Inferior parietal cortex (tissue), 1 donor: ENCODE measurements at regions not wholly inside any gene's neighbourhood (a gene's known extent, or its start where the extent isn't known, plus 50 kb on each side); places are given as distances from the start of the nearest gene placed in this dataset.
"Not testable (repeated sequence)": the region's sequence is repeated elsewhere in the genome, so short reads cannot be mapped to it uniquely, and the experiment has no call there.

ENCODE experiments used
- DNase-seq: peaks from one replicate; pipeline ENCODE4 v3.0.0-alpha.2; 2016; ENCODE audit errors: extremely low spot score

GRCh38 chr7:52360541-52360940 lies 674.9 kb upstream of the POM121L12 start:
- DNase-seq, result no peak

GRCh38 chr7:52355053-52355452 lies 680.4 kb upstream of the POM121L12 start:
- DNase-seq, result no peak

- no peak for DNase-seq
These were observed 683.1 kb upstream of the POM121L12 start for GRCh38 chr7:52352013-52352981.

DNA sequence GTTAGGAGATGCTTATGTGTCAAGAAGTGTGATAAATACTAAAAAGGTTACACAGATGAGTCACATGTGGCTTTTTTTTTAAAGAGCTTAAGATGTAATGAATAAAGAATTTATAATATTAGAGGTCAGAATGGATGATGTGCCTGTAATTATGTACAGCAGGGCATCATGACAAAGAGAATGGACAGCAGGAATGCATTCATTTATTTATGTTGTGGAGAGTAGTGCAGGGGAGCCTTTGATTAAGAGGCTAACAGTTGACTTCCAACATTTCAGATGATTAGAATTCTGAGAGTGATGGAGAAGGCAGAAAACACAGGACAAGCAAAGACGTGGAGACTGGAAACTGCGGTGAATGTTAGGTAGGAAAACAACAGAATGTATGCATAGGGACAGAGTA lies 691.4 kb upstream of the POM121L12 start:
- DNase-seq, result no peak

GRCh38 chr7:52340067-52340466 lies 695.4 kb upstream of the POM121L12 start:
- no peak for DNase-seq

GRCh38 chr7:52328328-52328727 lies 707.1 kb upstream of the POM121L12 start:
- not testable (repeated sequence) for DNase-seq

GRCh38 chr7:52325237-52325636 lies 710.2 kb upstream of the POM121L12 start:
- no peak for DNase-seq

DNA sequence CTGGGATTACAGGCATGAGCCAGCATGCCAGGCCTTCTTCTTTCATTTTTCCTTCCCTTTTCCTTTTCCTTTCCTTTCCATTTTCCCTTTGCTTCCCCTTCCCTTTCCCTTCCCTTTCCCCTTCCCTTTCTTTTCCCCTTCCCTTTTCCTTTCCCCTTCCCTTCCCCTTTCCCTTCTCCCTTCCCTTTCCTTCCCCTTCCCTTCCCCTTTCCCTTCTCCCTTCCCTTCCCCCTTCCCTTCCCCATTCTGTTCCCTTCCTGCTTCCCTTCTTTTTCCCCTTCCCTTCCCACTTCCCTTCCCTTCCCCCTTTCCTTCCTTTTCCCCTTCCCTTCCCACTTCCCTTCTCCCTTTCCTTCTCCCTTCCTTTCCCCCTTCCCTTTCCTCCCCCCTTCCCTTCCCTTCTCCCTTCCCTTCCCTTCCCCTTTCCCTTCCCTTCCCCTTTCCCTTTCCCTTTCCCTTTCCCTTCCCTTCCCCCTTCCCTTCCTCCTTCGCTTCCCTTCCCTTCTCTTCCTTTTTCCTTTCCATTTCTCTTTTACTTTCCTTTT lies 712.2 kb upstream of the POM121L12 start:
- DNase-seq, result no peak

GRCh38 chr7:52320610-52321009 lies 714.8 kb upstream of the POM121L12 start:
- no peak for DNase-seq

DNA sequence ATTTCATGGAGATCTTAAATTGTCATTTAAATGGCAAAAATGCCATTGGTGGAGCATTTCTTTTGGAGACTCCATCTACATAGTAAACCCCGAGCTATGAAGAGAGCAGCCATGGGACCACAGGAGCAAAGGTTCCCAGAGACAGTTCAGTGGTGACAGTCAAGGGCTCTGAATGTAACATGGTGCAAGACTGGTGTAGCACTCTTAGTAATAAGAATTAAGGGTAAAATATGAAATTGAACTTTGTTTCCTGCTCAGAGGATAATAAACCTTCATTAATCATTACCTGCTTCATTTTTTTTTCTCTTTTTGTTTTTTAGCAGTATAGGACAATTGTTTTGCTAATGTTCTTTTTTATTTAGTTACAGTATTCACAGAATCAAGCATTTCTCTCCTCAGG lies 717.5 kb upstream of the POM121L12 start:
- no peak for DNase-seq

- no peak for DNase-seq
These were observed 723.5 kb upstream of the POM121L12 start for GRCh38 chr7:52311886-52312285.

GRCh38 chr7:52309631-52310030 lies 725.8 kb upstream of the POM121L12 start:
- DNase-seq, result no peak

- DNase-seq, result no peak
These were observed 732.5 kb upstream of the POM121L12 start for GRCh38 chr7:52302765-52303520.

- DNase-seq, result no peak
These were observed 738.3 kb upstream of the POM121L12 start for GRCh38 chr7:52297128-52297527.

GRCh38 chr7:52294942-52295341 lies 740.5 kb upstream of the POM121L12 start:
- no peak for DNase-seq

DNA sequence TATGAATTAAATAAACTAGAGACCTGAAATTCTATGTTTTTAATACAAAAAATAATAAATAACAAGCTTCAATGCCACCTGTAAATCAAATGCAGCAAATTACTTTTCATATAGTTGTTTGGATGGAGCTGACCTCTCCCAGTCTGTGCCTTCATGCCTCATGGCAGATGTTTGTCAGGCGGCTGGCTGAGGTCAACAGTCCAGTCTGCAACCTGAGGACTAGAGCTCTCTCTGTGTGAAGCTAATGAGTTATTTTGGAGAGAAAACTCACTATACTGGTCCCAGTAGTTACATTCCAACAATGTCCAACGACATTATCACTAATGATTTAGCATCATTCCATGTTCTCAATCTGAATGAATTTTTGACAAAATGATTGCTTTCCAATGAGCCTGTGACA lies 746.2 kb upstream of the POM121L12 start:
- no peak for DNase-seq

DNA sequence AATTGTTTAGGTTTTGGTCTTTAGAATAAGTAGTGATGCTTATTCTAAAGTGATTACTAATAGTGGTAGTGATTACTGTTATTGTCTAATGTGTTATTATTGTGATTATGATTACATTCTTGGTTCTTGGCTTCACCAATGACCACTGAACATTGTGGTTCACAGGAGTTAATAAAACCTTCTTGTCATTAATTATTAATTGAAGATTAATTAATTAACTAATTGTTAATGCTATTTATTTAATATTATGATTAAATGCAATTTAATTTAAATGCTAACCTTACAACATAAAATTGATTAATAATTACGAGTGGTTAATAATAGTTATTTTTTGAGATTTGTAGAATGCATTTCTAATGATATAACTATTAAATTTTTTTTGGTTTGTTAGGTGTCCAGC lies 747.7 kb upstream of the POM121L12 start:
- no peak for DNase-seq

DNA sequence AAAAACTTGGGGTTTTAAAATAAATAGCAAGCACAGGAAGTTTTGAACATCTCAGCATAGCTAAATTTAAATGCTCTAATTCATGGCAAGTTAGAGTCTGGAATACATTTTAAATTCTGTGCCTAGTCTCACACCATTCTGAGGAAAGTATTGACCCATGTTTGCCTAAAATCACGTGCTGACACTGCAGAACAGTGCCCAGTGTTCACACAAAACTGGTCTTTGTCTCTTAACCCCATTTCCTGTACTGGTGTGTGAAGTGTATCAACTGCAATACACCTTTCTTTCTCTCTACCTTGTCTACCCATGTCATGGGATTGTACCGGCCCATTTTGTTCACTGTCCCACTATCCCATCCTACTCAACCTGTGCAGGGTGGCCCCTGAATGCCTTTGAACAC lies 749.7 kb upstream of the POM121L12 start:
- no peak for DNase-seq

DNA sequence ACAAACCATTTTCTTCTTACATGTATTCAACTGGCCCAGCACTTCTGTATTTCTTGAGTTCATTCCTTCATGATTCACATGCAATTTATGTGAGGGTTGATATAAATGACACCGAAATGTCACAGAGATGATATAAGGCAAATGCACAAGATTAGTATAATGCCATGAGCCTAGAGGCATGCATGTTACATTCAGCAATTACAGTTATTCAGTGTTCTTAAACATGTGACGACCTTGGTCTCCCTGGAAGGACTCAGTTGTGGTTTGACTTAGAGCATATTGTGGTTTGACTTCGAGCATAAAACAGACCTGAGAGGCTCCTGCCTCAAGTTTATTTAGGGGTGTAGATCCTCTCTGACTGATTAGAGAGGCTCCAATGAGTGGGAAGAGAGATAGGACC lies 752.1 kb upstream of the POM121L12 start:
- DNase-seq, result no peak

DNA sequence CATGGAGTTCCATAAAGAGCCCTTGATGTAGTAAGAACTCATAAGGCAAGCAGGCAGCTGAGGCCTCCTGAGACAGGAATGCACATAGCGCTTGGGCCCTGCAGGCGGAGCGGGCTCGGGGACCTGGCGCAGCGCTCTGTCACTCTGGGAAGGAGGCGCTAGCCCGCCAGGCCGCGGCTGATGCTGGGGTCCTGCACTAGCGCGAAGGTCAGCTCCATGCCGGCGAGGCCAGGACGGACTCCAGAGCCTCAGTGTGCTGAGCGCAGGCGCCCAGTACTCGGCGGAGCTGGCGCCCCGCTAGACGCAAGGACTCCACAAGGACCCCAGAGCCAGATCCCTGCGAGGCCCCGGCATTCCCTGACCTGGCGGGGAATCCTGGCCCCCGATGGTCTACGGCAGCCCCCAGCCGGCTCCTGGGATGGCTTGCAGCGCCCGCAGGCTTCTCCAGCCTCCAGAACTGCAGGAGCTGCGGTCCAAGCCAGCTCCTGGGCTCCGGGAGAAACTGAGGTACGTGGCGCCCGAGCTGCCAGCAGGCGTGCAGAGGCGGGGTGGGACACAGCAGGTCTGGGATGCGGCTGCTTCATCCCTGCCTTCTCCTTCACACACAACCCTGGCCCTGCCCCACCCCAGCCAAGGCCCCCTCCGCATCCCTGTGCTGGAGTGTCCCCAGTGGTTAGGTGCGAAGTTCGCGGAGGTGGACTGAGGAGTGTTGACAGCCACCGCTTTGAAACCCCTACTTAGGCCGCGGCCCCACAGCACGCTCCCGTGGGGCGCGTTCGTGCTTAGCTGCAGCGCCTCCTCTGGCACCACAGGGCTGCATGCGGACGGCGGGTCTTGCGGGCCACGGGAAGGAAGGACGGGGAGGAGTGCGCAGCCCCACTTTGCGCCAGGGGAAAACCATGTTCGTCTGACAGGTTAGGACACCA lies 761.5 kb upstream of the POM121L12 start:
- no peak for DNase-seq

- DNase-seq, result no peak
These were observed 763.7 kb upstream of the POM121L12 start for GRCh38 chr7:52271703-52272102.
